ENCODE measurements at regions not wholly inside any gene's neighbourhood (a gene's known extent, or its start where the extent isn't known, plus 50 kb on each side); places are given as distances from the start of the nearest gene placed in this dataset.

DNA sequence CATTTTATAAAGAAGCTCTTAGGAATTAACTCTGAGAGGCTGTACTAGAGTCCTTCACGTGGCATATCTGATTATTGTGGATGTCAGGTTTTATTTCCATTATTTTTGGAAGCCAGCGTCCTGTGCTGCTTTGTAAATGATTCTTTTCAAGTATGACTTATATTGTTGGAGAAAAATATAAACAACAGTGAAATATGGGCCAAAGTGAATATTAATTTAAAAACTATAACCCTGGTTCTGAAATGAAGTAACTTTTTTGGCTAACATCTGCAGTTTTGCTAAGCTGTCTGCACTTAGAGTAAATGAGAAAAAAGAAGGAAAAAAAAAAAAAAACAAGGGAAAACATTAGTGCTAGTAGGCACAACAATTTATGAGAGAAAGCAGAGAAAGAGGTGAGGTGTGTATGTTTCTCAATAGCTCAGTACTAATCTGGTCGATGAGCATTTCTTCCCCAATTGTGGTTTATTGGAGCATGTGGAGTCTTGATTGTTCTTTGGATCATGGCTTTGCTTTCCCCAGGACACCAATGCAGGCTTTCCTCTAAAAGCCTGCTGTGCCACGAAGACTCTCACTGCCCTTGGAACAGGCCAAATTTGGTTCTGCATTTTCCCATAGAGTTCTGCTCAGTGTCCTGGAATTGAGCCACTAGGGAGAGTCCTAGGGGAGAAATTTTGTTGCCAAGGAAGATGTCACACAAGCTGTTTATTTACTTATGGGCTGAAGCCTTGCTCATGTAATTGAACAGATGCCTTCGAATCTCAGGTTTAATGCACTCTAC is 273.3 kb downstream of the DKK2 start:
- Histone ChIP-seq H3K36me3 (ENCODE audit: insufficient read depth, low read length) (no peaks in the 10 kb centered on the region), H3K9ac (ENCODE audit: insufficient read length) (no peak overlapping the region), H3K4me3 (no peak overlapping the region), H3K9me3 (ENCODE audit: low read depth, low read length) (no peaks in the 10 kb centered on the region), H3K27ac (no peak overlapping the region)
- DNase-seq (ENCODE audit: low read depth, low spot score), result no peak
- TF ChIP-seq POLR2AphosphoS5 (IDR thresholded peaks at IDR 0.05; ENCODE audit: borderline replicate concordance, low read depth, low read length) (no peak), EZH2 (IDR thresholded peaks at IDR 0.05) (no peak), FOXP2 (optimal IDR thresholded peaks at IDR 0.05; ENCODE audit: control extremely low read depth, extremely low read length, insufficient read depth) (no peak)

DNA sequence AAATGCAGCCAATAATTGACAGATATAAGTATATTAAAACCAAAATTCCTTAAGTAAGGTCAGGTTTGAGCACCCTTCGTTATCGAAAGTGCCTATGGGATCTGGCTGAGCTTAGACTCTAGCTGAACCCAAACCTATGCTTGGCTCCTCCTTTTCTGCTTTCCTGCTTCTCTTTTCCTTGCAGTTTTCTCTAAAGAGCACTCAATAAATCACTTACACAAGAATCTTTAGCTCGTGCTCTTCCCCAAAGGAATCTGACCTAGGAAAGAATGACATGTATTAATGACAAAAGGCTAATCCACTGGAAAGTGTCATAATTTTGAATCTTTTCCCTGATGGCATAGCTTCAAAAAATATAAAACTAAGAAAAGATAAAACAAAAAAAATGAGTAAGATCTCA is 282.7 kb downstream of the DKK2 start:
- no peak overlapping the region for H3K4me3 ChIP-seq
- no peak overlapping the region for H3K9ac ChIP-seq (ENCODE audit: insufficient read length)
- H3K9me3 ChIP-seq (ENCODE audit: low read depth, low read length), result no peaks in the 10 kb centered on the region
- H3K27ac ChIP-seq, result no peak overlapping the region
- no peak for DNase-seq (ENCODE audit: low read depth, low spot score)
- TF ChIP-seq EZH2 (IDR thresholded peaks at IDR 0.05) (no peak), FOXP2 (optimal IDR thresholded peaks at IDR 0.05; ENCODE audit: control extremely low read depth, extremely low read length, insufficient read depth) (no peak), POLR2AphosphoS5 (IDR thresholded peaks at IDR 0.05; ENCODE audit: borderline replicate concordance, low read depth, low read length) (no peak)
- H3K36me3 ChIP-seq (ENCODE audit: insufficient read depth, low read length), result no peaks in the 10 kb centered on the region

DNA sequence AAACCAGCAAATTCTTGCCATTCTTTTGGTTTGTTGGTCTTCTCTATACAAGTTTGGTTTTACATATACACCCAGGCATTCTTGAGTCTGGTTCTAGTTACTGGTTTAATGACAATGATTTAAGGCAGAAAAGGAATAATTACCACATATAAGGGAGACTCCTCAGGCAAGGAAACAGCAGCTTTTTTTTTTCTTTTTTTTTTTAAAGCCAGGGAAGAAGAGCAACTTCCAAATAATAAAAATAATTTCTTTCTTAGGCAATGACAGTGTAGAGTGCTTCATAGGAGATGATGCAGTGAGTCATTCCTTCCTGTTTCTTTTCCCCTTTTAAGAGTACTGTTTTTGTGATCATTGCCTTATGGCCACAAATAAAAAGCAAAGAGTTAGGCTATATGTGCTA is 289.7 kb downstream of the DKK2 start:
- H3K27ac ChIP-seq, result peak overlapping the region; percentile 90
- TF ChIP-seq POLR2AphosphoS5 (IDR thresholded peaks at IDR 0.05; ENCODE audit: borderline replicate concordance, low read depth, low read length), result no peak
- TF ChIP-seq FOXP2 (optimal IDR thresholded peaks at IDR 0.05; ENCODE audit: control extremely low read depth, extremely low read length, insufficient read depth), result no peak
- no peak for TF ChIP-seq EZH2 (IDR thresholded peaks at IDR 0.05)
- H3K4me3 ChIP-seq, result peak overlapping the region; percentile 25; the same call in 1 of the 2 replicates
- no peaks in the 10 kb centered on the region for H3K36me3 ChIP-seq (ENCODE audit: insufficient read depth, low read length)
- 0 out of 2 replicates have a peak, but pooled peaks cover 9% of the 10 kb centered on the region for H3K9me3 ChIP-seq (ENCODE audit: low read depth, low read length)
- DNase-seq (ENCODE audit: low read depth, low spot score), result peak; percentile 81
- no peak overlapping the region for H3K9ac ChIP-seq (ENCODE audit: insufficient read length)

DNA sequence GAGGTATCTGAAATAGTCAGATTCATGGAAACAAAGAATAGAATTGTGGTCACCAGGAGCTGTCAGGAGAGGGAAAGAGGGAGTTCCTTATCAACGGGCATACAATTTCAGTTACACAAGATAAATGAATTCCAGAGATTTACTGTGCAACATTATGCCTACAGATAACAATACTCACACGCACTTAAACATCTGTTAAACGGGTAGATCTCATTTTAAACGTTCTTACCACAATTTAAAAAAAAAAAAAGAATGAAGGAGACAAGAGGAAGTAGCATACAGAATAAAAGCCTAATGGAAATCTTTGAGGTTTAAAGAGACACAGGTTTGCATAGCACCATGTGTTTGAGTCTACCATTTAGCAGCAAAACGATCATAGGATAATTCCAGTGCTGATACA is 298.0 kb downstream of the DKK2 start:
- TF ChIP-seq FOXP2 (optimal IDR thresholded peaks at IDR 0.05; ENCODE audit: control extremely low read depth, extremely low read length, insufficient read depth), result no peak
- TF ChIP-seq POLR2AphosphoS5 (IDR thresholded peaks at IDR 0.05; ENCODE audit: borderline replicate concordance, low read depth, low read length), result no peak
- no peak for TF ChIP-seq EZH2 (IDR thresholded peaks at IDR 0.05)
- Histone ChIP-seq H3K9ac (ENCODE audit: insufficient read length) (no peak overlapping the region), H3K9me3 (ENCODE audit: low read depth, low read length) (0 out of 2 replicates have a peak, but pooled peaks cover under 1% of the 10 kb centered on the region)

DNA sequence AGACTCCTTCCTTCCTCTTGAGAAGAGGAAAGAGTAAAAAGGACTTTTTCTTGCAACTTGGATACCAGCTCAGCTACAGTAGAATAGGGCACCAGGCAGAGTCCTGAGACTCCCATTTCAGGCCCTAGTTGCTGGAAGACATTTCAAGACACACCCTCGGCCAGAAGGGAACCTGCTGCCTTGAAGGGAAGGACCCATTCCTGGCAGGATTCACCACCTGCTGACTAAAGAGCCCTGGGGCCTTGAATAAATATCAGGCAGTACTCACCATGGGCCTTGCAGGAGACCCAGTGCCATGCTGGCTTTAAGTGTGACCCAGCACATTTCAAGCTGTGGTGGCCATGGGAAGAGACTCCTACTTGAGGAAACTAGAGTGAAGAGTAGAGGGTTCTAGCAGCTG is 317.6 kb downstream of the DKK2 start:
- H3K27ac ChIP-seq, result no peak overlapping the region
- H3K36me3 ChIP-seq (ENCODE audit: insufficient read depth, low read length), result no peaks in the 10 kb centered on the region
- DNase-seq (ENCODE audit: low read depth, low spot score), result no peak
- H3K4me3 ChIP-seq, result no peak overlapping the region
- TF ChIP-seq FOXP2 (optimal IDR thresholded peaks at IDR 0.05; ENCODE audit: control extremely low read depth, extremely low read length, insufficient read depth), result no peak
- TF ChIP-seq EZH2 (IDR thresholded peaks at IDR 0.05), result no peak
- TF ChIP-seq POLR2AphosphoS5 (IDR thresholded peaks at IDR 0.05; ENCODE audit: borderline replicate concordance, low read depth, low read length), result no peak
- H3K9me3 ChIP-seq (ENCODE audit: low read depth, low read length), result no peaks in the 10 kb centered on the region
- H3K9ac ChIP-seq (ENCODE audit: insufficient read length), result no peak overlapping the region

More for the DNA sequence above, 298.0 kb downstream of the DKK2 start:
- Histone ChIP-seq H3K36me3 (ENCODE audit: insufficient read depth, low read length) (no peaks in the 10 kb centered on the region), H3K27ac (no peak overlapping the region), H3K4me3 (no peak overlapping the region)
- DNase-seq (ENCODE audit: low read depth, low spot score), result no peak

DNA sequence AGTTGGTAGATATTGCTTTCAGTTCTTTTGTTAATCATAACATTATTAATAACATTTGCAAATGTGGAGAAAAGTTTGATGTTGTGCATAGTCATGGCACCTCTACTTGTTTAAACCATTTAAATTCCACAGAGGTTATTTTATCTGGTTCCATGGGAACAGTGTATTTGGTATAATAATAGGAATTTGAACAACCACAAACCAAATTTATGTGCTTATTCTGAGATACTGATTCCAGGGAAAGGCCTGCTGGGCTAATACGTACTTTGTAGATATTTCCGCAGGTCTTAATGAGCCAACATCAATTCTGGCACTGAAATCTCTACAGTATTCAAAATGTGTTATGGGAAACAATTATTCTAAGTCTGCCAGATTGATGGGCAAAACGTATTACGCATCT is 319.0 kb downstream of the DKK2 start:
- no peak for DNase-seq (ENCODE audit: low read depth, low spot score)
- H3K9ac ChIP-seq (ENCODE audit: insufficient read length), result no peak overlapping the region
- TF ChIP-seq POLR2AphosphoS5 (IDR thresholded peaks at IDR 0.05; ENCODE audit: borderline replicate concordance, low read depth, low read length) (no peak), FOXP2 (optimal IDR thresholded peaks at IDR 0.05; ENCODE audit: control extremely low read depth, extremely low read length, insufficient read depth) (no peak), EZH2 (IDR thresholded peaks at IDR 0.05) (no peak)

DNA sequence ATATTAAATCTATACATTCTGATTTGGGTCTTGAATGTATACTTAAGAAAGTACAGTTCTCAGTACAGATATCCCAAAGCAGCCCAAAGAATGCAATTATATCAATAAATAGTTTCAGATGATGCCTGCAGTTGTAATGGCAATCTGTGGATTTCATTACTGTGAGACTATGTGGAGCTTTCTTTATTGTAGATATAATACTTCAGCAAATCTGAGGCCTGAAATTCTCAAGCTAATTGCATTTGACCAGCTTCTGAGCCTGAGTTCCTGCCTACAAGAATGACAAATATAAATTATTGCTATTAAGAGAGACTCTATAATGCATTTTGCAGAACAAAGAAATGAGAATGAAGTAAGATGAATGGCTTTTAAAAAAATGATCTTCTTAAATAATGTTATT is 320.3 kb downstream of the DKK2 start:
- DNase-seq (ENCODE audit: low read depth, low spot score), result no peak
- Histone ChIP-seq H3K9me3 (ENCODE audit: low read depth, low read length) (no peaks in the 10 kb centered on the region), H3K36me3 (ENCODE audit: insufficient read depth, low read length) (no peaks in the 10 kb centered on the region), H3K4me3 (no peak overlapping the region), H3K27ac (no peak overlapping the region), H3K9ac (ENCODE audit: insufficient read length) (no peak overlapping the region)
- no peak for TF ChIP-seq FOXP2 (optimal IDR thresholded peaks at IDR 0.05; ENCODE audit: control extremely low read depth, extremely low read length, insufficient read depth)
- no peak for TF ChIP-seq EZH2 (IDR thresholded peaks at IDR 0.05)
- no peak for TF ChIP-seq POLR2AphosphoS5 (IDR thresholded peaks at IDR 0.05; ENCODE audit: borderline replicate concordance, low read depth, low read length)

More for the DNA sequence above, 319.0 kb downstream of the DKK2 start:
- Histone ChIP-seq H3K36me3 (ENCODE audit: insufficient read depth, low read length) (no peaks in the 10 kb centered on the region), H3K9me3 (ENCODE audit: low read depth, low read length) (no peaks in the 10 kb centered on the region), H3K4me3 (no peak overlapping the region), H3K27ac (no peak overlapping the region)

DNA sequence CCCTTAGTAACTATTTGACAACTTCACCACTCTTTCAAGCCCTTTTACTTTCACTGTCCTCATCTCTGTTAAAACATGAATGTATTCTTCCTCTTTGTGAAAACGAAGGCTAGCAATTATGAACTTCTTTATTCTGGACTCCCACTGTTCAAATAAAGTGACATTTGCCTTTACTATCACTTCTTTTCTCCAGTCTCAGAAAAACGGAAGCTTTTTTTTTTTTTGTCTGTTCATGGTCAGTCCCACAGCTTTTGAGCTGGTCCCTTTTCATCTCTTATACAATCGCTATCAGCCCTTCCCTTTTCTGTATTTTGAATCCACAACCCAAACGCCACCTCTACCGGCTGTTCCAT is 327.7 kb downstream of the DKK2 start:
- Histone ChIP-seq H3K27ac (no peak overlapping the region), H3K4me3 (no peak overlapping the region), H3K36me3 (ENCODE audit: insufficient read depth, low read length) (no peaks in the 10 kb centered on the region), H3K9me3 (ENCODE audit: low read depth, low read length) (no peaks in the 10 kb centered on the region), H3K9ac (ENCODE audit: insufficient read length) (no peak overlapping the region)
- DNase-seq (ENCODE audit: low read depth, low spot score), result no peak
- TF ChIP-seq FOXP2 (optimal IDR thresholded peaks at IDR 0.05; ENCODE audit: control extremely low read depth, extremely low read length, insufficient read depth) (no peak), POLR2AphosphoS5 (IDR thresholded peaks at IDR 0.05; ENCODE audit: borderline replicate concordance, low read depth, low read length) (no peak), EZH2 (IDR thresholded peaks at IDR 0.05) (no peak)

Data from SK-N-MC (cell line).